ENCODE measurements at regions not wholly inside any gene's neighbourhood (a gene's known extent, or its start where the extent isn't known, plus 50 kb on each side); places are given as distances from the start of the nearest gene placed in this dataset.

DNA sequence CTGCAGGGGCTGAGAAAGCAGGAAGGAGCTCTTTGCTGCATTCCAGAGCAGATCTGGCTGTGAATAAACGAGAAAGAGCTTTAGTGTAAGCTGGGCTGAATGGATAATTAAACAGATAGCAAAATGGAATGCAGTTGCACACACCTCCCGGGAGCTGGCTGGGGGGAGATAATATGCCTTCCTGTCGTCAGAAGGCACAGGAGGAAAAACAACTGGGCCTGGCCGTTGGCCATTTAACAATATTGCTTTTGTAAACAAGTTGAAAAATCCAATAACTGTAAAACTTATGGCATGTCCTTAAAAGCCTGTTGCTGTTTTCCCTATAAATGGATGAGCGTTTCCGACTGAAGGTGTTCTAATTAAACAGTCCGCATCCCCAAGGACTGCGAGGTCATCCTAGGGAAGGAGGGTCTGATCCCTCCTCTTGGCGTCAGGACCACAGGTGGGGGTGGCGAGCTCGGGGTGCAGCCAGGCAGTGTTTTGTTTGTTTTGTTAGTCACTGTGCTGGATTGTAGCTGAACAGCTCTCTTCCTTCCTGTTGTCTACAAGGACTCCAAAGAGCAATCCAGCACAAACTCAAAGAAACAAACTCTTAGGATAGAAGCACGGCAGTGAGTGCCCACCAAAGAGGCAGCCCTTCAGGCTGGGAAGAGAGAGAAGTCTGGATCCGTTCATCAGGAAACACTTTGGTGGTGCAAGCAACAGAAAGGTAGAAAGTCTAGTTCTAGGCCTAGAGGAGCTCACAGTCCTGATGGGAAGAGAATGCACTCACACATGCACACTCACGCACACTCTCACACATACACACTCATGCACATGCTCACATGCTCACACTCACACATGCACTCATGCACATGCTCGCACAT is 133.4 kb upstream of the SMAD3 start:
- DNase-seq (ENCODE audit: low spot score): no peak

DNA sequence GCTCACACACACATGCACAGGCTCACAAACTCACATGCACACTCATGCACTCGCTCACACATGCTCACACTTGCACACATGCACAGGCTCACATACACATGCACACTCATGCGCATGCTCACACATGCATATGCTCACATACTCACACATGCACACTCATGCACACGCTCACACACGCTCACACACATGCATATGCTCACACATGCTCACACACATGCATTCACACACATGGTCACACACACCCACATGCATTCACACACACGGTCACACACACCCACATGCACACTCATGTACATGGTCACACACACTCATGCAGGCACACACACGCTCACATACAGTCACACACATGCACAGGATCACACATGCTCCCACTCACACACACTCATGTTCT is 132.8 kb upstream of the SMAD3 start:
- DNase-seq (ENCODE audit: low spot score): no peak

DNA sequence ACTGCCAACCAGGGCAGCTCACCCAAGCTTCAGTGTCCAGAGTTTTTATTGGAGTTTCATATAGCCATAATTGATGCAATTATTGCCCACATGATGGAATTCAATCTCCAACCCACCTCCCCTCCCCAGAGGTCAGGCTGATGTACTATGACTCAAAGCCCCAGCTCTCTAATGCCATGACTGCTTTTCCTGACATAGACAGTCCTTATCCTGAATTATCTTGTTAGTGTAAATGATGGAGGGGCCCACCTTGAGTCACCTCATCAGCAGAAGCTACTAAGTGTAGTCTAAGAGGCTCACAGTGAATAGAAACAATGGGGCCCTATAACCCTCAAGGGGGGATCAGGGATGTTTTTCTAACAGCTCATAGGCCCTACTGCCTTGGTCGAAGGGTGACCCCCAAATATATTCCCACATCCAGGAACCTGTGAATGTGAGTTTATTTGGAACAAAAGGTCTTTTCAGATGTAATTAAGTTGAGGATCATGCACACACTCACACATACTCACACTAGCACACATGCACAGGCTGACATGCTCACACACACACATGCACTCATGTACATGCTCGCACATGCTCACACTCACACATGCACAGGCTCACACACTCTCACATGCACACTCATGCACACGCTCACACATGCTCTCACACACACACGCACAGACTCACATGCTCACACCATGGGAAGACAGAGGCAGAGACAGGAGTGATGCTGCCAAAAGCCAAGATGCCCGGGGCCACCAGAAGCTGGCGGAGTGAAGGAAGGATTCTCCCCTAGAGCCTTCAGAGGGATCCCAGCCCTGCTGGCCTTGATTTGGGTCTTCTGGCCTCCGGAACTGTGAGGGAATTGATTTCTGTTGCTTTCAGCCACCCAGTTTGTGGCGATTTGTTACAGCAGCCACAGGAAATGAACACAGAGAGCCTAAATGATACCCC is 131.2 kb upstream of the SMAD3 start:
- no peak for DNase-seq (ENCODE audit: low spot score)

DNA sequence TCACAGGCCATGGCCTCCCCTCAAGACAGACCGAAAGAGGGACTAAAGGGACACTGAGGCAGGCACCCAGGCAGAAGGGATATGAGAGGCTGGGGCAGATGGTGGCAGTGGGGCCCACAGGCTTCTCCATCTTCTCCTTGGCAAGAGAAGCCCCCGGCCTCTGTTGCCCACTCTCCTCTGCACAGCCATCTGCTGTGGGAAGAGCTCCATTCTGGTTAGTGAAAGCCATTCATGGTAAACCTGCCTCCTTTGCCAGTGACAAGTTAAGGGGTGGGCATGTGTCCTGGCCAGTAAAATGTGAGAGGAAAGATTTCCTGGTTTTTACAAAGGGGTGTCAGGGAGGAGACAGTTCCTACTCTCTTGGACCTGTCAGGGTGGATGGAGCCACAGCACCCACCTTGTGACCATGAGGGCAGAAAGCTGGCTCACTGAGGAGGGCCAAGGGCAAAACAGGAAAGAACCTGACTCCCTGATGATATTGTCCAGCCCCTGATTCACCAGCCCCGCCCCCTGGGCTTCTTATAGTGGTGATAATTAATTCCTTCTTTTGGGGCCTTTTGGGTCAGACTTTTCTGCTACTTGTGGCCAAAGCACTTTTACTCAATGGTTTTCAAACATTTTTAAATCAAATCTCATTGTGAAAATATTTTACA is 130.4 kb upstream of the SMAD3 start:
- DNase-seq (ENCODE audit: low spot score): no peak

DNA sequence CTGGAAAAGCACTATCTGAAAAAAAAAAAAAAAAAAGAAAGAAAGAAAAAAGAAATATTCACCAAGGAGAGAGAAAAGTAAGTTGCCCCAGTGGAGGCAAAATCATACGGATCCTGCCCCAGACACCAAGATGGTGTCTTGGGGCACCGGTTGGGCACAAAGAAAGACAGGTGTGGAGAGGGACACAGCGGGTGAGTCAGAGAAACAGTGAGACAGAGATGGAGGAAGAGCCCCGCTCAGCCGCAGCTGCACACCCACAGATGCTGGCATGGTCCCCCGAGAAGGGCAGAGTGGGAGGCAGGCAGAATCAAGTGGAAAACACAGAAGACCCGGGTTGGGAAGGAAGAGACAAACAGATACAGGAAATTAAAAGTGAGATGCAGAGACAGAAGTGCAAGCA is 129.7 kb upstream of the SMAD3 start:
- no peak for DNase-seq (ENCODE audit: low spot score)

DNA sequence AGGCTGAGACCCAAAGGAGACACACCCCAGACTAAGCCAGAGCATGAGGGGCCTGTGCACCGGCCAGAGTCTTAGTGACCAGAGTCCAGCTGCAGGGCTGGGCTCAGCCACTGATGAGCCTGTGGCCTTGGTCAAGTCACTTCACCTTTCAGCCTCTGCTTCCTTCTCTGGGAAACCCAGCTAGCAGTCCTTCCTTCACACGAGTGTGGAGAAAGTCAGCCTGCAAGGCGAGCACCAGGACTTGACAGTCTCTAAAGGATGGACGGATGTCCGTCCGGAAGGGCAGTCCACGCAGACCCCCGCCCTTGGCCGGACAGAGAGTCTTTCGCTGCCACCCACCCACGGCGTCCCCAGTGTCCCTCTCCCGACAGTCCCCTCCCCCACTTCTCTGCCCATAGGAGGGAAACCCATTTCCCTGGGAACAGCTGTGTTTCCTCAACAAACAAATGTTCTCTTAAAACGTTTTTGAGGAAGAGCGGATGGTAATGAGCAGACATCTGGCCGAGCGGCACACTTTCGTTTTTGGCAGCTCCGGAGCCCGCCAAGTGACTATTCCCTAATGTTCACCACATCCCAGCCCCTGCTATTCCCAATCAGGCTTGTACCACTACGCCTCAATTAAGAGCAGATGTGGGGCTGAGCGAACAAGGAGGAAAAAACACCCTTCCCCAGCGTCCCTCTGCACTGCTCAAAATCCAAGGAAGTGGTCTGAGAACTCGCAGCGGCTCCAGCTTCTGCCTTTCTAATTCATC is 129.1 kb upstream of the SMAD3 start:
- DNase-seq (ENCODE audit: low spot score): no peak

DNA sequence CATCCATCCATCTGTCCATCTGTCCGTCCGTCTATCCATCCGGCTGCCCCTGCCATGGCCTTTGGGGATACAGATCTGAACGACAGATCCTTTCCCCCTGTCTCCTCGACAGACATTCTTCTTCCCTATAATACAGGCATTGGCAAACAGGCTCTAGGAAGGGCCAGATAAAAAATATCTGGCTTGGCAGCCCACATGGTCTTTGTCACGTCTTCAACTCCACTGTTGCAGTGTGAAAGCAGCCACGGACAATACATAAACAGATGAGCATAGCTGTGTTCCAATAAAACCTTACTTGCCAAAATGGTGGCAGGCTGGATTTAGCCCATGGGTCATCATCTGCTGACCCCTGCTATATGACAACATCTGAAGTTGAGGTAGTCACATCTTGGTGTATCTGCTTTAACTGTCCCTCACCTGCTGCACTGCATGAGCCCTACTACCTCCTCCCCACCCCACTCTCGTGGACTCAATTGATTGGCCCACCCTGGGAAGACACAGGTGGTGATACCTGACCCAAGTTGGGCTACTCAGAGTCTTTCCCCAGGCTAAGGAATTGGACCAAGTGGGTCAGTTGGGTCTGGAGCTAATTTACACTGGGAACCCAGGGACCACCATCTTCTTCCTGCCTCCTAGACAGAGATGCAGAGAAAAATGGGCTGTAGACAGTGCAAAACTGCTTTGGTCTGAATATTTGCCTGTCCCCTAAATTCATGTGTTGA is 128.4 kb upstream of the SMAD3 start:
- DNase-seq (ENCODE audit: low spot score): no peak

DNA sequence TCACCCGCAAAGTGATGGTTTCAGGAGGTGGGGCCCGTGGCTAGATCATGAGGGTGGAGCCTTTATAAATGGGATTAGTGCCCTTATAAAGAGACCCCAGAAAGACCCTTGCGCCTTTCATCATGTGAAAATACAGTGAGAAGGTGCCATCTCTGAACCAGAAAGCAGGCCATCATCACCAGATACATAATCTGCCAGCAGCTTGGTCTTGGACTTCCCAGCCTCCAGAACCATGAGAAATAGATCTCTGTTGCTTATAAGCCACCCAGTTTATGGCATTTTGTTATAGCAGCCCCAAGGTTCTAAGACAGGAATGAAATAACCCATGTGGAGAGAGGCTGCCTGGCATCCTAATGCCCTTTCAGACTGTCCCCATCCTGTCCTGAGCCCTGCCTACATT is 127.8 kb upstream of the SMAD3 start:
- no peak for DNase-seq (ENCODE audit: low spot score)

DNA sequence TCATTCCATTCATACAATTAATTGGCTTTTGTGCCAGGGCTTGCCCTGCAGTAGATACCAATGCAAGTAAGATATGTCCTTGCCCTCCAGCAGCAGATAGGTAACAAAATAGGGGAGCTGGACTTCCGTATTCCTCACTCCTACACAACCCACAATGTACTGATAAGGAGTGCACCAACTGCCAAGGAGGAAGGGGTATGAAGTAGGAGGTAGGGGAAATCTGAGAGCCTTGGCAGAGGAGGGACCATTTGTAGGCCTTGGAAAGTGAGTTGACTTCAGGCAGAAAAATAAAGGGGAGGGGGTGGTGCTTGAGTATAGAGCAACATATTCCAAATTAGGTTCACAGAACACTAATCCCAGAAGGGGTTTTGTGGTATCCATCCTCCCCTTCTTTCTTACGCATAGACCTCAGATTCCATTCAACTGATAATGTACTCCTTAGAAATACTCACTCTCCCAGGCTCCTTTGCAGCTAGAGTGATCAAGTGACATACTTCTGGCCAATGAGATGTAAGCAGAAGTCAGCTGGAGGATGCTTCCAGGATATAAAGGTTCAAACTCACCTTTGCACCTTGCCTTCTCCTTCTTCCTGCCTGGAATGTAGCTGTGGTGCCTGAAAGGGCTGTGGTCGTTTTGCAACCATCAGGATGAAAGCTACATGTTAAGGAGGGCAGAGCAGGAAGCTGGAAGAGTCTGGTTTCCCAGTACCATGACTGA is 127.1 kb upstream of the SMAD3 start:
- no peak for DNase-seq (ENCODE audit: low spot score)

DNA sequence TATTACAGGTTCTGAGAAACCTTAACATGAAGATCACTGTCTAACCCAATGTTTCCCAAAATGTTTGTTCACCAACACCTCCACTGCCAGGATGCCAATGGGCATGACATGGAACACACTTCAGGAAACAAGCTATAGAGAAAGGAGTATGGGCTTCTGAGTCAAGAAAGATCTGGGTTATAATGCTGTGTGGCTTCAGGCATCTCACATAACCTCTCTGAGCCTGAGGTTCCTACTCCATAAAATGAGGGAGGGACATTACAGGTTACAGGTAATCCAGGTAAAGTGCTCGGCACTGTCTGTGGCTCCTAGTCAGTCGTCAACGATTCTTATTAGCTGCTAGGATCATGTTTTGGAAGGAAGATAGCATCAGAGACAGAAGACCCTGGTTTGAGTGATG is 126.4 kb upstream of the SMAD3 start:
- DNase-seq (ENCODE audit: low spot score): no peak

DNA sequence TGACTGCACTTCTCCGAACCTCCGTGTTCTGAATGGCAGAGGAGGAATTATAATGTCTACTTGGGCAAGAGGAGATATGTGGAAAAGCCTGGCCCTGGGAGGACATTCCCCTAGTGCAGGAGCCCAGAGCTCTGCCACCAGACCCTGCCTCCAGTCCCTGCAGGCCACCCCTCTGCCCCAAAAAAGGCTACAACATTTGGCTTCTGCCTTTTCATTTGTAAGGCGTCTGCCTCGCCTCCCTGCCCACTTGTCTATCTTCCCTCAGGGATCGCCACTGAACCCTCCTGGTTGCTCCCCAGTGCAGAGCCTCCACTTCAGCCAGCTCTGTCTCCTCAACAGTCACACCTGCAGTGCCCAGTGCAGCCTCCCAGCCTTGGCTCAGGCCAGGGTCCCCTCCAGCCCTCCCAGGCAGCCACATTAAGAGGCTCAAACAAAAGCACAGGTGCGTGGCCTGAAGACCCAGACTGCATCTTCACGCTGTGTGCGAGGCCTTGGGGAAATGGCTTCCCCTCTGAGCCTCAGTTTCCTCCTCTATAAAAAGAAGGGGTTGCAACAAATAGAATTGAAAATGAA is 125.9 kb upstream of the SMAD3 start:
- DNase-seq (ENCODE audit: low spot score): no peak

DNA sequence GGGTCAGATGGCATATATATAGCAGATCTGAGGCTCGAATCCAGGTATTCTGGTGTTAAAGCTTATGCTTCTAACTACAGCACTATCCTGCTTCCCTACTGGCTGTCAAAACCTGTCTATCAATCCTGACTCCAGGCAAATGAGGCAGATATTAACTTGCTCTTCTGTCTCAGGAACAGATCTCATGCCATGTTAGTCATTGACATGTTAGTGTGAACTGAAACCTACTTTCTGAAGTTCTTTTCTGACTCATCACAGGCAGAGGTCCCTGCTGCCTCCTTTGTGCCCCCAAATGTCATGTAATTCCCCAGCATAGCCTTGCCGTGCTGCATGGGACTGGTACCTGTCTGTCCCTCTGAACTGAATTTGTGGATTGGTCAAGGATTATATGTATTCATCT is 125.0 kb upstream of the SMAD3 start:
- no peak for DNase-seq (ENCODE audit: low spot score)

DNA sequence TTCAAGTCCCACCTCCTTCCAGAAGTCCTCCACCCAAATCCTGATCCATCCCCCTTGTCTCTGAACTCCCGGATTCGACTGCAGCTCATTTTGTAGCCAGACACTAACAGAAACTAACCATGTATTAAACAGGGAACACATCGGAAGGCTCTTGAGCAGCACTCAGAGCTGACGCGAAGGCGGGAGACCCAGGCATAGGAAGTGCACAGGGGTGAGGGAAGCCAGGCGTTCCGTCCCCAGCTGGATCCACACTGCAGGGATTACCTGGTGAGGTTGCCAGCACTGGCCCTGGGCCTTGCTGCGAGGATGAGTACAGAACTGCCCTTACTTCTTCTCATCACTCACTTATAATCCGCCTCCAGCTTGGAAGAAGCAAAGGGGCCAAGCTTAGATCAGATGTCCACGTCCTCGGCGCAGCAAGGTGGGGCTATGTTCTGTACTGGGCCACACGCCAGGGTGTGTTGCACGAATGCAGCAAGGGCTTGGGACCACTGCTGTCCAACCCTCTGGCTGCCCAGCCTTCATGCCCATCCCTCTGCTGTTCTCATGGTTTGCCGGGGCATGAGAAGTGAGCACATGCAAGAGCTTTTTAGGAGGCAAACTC is 124.2 kb upstream of the SMAD3 start:
- no peak for DNase-seq (ENCODE audit: low spot score)

DNA sequence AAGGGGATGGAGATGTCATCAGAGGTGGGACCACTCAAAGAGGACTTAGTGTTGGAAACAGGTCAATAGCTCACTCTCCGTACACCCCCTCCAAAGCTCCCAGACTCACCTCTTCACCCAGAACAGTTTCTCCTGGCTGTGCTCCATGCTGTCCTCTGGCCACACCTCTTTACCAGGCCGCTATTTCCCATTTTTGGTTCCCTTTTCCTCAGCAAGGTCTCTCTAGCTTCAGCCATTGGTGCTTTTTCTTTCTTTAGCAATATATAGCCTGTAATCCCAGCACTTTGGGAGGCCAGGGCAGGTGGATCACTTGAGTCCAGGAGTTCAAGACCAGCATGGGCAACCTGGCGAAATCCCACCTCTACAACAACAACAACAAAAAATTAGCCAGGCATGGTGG is 123.6 kb upstream of the SMAD3 start:
- no peak for DNase-seq (ENCODE audit: low spot score)

DNA sequence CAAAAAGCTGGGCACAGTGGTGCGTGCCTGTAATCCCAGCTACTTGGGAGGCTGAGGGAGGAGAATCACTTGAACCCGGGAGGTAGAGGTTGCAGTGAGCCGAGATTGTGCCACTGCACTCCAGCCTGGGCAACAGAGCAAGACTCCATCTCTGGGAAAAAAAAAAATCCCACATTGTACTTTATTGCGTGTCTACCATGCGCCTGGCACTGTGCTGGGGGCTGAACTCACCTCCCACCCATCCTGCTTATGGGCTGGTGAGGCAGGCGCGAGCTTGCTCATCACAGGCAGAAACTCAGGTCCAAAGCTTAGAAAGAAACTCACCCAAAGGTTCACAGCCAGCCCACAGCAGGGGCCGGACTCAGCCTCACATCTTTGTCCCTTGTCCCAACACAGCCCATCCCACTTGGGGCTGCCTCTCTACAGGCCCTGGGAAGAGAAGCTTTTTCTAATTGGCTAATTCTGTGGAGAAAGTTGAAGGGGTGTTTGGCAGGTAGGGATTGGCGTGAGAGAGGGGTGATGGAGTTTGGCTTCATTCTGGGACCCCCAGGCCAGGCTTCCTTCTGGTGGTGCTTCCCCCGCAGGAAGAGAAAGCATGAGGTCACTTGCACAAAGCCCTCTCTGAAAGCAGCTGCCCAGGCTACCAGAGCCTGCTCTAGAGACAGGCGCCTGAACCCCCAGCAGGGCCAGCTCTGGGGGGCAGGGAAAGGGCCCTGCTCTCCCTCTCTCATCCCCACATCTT is 122.6 kb upstream of the SMAD3 start:
- DNase-seq (ENCODE audit: low spot score): no peak

DNA sequence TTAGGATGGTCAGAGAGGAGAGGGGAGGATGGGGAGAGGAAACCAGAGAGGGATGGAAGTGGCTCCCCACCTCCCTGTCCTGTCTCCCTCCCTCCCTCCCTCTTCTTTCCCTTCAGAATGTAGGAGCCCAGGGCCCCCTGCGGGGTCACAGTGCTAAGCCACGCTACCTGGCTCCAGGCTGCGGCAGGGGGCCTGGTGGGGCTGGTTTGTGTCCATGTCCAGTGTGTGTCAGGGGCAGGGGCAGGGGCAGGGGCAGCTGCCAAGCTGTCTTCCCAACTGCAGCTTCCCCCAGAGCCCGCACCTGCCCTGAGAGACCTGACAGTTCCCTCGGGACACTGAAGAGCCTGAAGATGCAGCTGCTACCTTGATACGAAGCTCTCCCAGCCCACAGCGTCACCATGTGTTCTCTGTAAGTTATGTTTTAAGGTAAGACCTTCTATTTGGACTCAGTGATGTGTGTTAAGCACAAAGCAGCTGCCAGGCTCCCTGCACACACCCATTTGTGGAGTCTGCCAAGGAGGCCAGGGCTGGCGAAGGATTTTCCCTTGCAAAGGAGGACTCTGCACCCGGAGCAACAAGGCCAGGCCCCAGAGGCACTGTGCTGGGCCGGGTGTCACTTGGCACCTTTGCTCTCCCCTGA is 121.8 kb upstream of the SMAD3 start:
- DNase-seq (ENCODE audit: low spot score): no peak

DNA sequence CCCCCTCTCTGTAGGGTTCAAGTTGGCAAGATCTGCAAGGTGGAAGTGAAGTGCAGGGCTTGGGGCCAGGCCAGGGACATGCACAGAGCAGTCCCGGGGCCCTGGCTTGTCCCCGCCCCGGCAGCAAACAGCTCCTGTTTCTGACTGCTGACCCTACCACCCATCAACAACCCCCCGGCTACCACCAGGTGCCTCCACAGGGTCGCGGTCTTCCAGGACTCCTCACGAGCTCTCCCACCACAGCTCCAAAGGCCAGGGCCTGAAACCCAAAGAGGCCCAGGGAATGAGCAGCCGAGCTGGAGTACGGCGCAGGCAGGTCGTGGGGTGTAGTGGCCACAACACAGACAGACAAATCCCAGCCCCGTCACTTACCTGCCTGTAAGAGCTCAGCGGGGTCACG is 121.3 kb upstream of the SMAD3 start:
- DNase-seq (ENCODE audit: low spot score): no peak

DNA sequence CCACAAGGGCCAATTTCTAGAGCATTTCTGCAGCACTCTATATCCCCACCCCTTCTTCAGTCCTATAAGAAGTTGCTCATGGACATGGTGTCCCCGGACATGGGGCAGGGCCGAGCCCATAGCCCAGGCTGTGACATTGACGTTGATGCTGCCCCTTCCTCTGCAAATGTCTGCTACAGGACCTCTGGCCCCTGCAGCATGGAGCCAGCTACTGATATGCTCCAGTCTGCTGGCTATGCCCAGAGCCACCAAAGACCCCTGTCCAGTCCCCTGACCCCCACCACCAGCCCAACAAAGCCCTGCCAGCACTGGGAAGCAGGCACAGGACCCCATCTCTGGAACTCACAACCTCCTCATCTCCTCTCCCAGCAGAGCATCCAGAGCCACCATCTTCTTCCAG is 120.1 kb upstream of the SMAD3 start:
- no peak for DNase-seq (ENCODE audit: low spot score)

DNA sequence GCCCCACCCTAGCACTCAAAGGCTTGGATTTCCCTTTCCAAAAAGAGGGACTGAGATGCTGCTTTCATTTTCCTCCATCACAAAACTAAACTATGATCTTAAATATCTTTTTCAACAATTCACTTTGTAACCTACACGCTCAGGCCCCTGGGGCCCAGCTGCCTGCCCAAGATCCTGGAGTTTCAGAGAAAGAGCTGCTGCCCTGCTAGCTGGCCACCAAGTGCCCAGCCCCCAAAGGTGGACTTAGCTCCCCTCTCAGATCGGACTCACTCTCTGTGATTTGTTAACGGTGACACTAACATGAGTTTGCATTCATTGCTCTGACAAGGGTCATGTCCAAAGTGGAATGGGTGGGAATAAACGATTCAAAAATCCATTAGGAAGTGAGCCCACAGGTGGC is 119.6 kb upstream of the SMAD3 start:
- no peak for DNase-seq (ENCODE audit: low spot score)

All from hematopoietic multipotent progenitor cell treated with erythropoietin and hydrocortisone succinate and interleukin-3 and kit ligand, for 17 days (in vitro differentiated cells).